Right lobe of liver (tissue), 6 donors: ENCODE measurements at regions not wholly inside any gene's neighbourhood (a gene's known extent, or its start where the extent isn't known, plus 50 kb on each side); places are given as distances from the start of the nearest gene placed in this dataset.

Experiments
- ATAC-seq, 4 donors: fragments of 200-7000 bp; cut with Tn5 transposase; one replicate each; pipeline ENCODE4 v1.9.1; 2020; ENCODE audit warnings: mild to moderate bottlenecking in 4 of 4, moderate library complexity in 4 of 4
- DNase-seq, 3 donors: peaks; one replicate each; pipeline ENCODE4 v3.0.0-alpha.2; 2020
- H3K27ac ChIP-seq, 3 donors: fragments of 200-600 bp; one replicate each; pipeline ENCODE4 v1.8.0; 2022
- H3K27me3 ChIP-seq, 2 donors: fragments of 200-600 bp; one replicate each; pipeline ENCODE4 v1.8.0; 2022
- H3K36me3 ChIP-seq, 4 donors: fragments of 200-600 bp; sonication (generic) in 1 of 4; one replicate each; pipeline versions ENCODE4 v1.5.1 to v1.8.0; 2017 to 2022; ENCODE audit warnings: control low read depth in 1 of 4
- H3K4me1 ChIP-seq, 4 donors: fragments of 200-600 bp; sonication (generic) in 1 of 4; one replicate each; pipeline versions ENCODE4 v1.5.1 to v1.8.0; 2017 to 2022; ENCODE audit warnings: control low read depth in 1 of 4
- H3K4me3 ChIP-seq, 3 donors: fragments of 200-600 bp; one replicate each; pipeline ENCODE4 v1.8.0; 2022
- H3K9me3 ChIP-seq, 4 donors: fragments of 200-600 bp; sonication (generic) in 1 of 4; one replicate each; pipeline versions ENCODE4 v1.5.1 to v1.8.0; 2017 to 2022; ENCODE audit warnings: control low read depth in 1 of 4
- POLR2A ChIP-seq: fragments of 450-650 bp; IDR thresholded peaks from one replicate; pipeline ENCODE4 v1.6.1; 2017; ENCODE audit warnings: antibody characterized with exemption, mild to moderate bottlenecking
- WGBS: methylation state at CpG from one replicate; pipeline ENCODE4 v1.1.6; 2018; ENCODE audit warnings: low coverage, low lambda C conversion rate; ENCODE audit not compliant: insufficient coverage; ENCODE audit errors: missing lambda C conversion rate; 5-methylcytosine and 5-hydroxymethylcytosine counted together
- intact Hi-C, 2 donors: fragments of 100-400 bp; cut with DNase I; formaldehyde crosslinking; loops; one replicate each; pipeline versions ENCODE4 v1.11.2 to v1.14.1; 2022
- TF ChIP-seq, protein P1 (sequence below), 4 donors: fragments of 200-600 bp in 3 of 4; fragments of 450-650 bp in 1 of 4; IDR thresholded peaks; one replicate each; pipeline versions ENCODE4 v1.5.1 to v1.8.0; 2016 to 2022; ENCODE audit warnings: antibody characterized with exemption in 4 of 4, mild to moderate bottlenecking in 2 of 4
- donor health status: DM: no; HTN: yes; CAD: no.
- donor health status: DM: no; HTN: no; CAD: no.
- donor health status: DM: no; HTN: no; CAD: no.
- donor health status: DM: no; HTN: yes; CAD: no.
- donor health status: DM: no; HTN: yes; CAD: no.

DNA sequence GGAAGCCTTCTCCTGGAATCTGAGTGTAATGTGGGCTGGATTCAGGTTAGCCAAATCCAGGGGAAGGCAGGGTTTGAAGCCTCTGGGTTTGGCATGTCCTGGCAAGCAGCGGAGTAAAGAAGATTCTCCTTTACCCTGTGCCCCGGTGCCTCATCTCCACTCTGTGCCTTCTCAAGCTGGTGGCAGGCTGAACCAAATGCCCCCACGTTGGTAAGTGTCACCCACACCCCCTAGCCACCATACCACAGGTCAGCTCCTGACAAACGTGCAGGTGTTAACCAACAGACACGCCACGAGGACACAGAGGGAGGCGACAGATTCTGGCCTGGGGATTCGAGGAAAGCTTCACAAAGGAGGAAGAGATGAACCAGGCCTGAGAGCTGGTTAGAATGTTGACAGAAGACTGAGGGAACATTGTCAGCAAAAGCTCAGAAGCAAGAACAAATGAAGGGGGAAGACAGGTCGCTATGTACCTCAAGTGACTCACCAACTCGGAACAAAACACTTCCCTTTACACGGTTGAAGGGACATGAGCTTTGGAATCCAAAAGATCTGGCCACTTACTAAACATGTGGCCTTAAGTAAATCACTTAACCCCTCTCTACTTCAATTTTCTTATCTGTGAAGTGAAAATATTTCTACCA is 85.2 kb upstream of the LCLAT1 start:
- DNase-seq = no peak
- ATAC-seq = no peak
- intact Hi-C loops = no loop called here
- Histone ChIP-seq H3K4me3 (no peak overlapping the region), H3K27ac (no peak overlapping the region), H3K4me1 (no peaks in the 10 kb centered on the region), H3K9me3 (no peaks in the 10 kb centered on the region), H3K36me3 (no peaks in the 10 kb centered on the region), H3K27me3 (no peaks in the 10 kb centered on the region)
- TF ChIP-seq, protein P1, sequence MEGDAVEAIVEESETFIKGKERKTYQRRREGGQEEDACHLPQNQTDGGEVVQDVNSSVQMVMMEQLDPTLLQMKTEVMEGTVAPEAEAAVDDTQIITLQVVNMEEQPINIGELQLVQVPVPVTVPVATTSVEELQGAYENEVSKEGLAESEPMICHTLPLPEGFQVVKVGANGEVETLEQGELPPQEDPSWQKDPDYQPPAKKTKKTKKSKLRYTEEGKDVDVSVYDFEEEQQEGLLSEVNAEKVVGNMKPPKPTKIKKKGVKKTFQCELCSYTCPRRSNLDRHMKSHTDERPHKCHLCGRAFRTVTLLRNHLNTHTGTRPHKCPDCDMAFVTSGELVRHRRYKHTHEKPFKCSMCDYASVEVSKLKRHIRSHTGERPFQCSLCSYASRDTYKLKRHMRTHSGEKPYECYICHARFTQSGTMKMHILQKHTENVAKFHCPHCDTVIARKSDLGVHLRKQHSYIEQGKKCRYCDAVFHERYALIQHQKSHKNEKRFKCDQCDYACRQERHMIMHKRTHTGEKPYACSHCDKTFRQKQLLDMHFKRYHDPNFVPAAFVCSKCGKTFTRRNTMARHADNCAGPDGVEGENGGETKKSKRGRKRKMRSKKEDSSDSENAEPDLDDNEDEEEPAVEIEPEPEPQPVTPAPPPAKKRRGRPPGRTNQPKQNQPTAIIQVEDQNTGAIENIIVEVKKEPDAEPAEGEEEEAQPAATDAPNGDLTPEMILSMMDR (IDR thresholded peaks at IDR 0.05) = no peak
- no peak for TF ChIP-seq POLR2A
- 54% methylated on average over 10 of the region's 11 CpGs for WGBS

DNA sequence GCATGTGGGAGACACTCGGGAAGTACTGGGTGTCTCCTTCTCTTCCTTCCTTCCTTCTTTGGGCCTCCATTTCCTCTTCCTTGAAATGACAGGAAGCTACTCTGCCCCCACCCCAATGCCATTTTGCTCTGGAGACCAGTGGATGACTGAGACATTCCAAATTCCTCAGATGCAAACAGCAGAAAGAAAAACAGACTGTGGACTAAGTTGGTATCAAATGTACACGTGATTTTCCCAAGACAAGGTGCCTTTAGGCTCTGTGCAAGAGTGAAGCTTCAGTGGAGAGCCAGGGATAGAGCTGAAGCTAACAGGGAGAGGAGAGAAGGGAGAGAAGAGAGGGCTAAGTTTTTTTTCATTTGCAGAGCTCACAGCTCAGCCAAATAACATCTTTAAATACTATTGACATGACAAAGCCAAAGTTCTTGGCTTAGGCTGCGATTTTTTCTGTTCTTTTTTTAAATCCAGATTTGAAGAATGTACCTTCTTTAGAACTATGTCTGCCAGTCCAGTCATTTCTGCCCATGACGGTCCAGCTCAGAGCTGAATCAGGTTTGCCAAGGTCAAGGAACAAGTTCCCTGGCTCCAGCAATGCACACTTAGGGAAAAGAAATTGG is 84.5 kb upstream of the LCLAT1 start:
- TF ChIP-seq POLR2A = no peak
- TF ChIP-seq, protein P1 (IDR thresholded peaks at IDR 0.05) = no peak
- ATAC-seq (no peak), DNase-seq (no peak)
- intact Hi-C loops = no loop called here
- no peaks in the 10 kb centered on the region for H3K9me3 ChIP-seq
- H3K27ac ChIP-seq = no peak overlapping the region
- H3K4me3 ChIP-seq = no peak overlapping the region
- no peaks in the 10 kb centered on the region for H3K36me3 ChIP-seq
- no peaks in the 10 kb centered on the region for H3K4me1 ChIP-seq
- no peaks in the 10 kb centered on the region for H3K27me3 ChIP-seq
- WGBS = 33% methylated on average over 4 of the region's 4 CpGs

DNA sequence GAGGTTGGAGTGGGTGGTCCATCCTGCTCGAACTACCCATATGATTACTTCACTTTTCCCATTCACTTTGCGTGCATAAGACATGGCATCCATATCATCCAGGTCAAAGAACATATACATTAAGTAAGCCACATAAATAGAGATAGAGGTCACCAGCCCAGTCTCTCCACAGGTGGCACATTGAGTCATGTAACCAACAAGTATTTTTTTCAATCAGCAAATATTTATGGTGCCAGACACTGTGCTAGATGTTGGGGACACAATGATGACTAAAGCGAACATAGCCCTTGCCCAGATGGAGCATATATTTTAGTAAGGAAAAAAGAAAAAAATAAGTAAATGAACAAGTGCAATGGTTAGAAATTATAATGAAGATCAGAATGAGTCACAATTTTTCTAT is 83.6 kb upstream of the LCLAT1 start:
- TF ChIP-seq POLR2A = no peak
- TF ChIP-seq, protein P1 (IDR thresholded peaks at IDR 0.05) = no peak
- no peaks in the 10 kb centered on the region for H3K36me3 ChIP-seq
- H3K27ac ChIP-seq = no peak overlapping the region
- DNase-seq (no peak), ATAC-seq (no peak)
- WGBS = 79% methylated on average over 3 of the region's 3 CpGs
- no peaks in the 10 kb centered on the region for H3K4me1 ChIP-seq
- H3K4me3 ChIP-seq = no peak overlapping the region
- intact Hi-C loops = no loop called here
- no peaks in the 10 kb centered on the region for H3K9me3 ChIP-seq
- no peaks in the 10 kb centered on the region for H3K27me3 ChIP-seq

DNA sequence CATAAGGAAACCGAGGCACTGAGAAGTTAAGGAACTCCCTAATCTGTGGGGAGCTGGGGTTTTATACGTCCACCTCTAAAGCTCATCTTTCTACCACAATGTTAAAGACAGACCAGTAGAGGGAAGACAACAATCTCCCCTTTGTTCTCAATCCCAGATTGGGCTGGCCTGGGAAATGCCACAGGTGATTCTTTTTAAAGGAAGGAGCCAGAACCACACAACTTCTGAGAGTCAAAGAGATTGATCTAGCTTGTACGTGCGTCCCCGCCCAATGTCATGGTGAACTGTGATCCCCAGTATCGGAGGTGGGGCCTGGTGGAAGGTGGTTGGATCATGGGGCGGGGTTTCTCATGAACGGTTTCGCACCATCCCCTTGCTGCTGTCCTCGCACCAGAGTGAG is 81.8 kb upstream of the LCLAT1 start:
- DNase-seq (no peak), ATAC-seq (no peak)
- intact Hi-C loops = no loop called here
- WGBS = 58% methylated on average over 4 of the region's 10 CpGs
- H3K27ac ChIP-seq = no peak overlapping the region
- H3K27me3 ChIP-seq = no peaks in the 10 kb centered on the region
- no peaks in the 10 kb centered on the region for H3K9me3 ChIP-seq
- no peaks in the 10 kb centered on the region for H3K36me3 ChIP-seq
- H3K4me1 ChIP-seq = no peaks in the 10 kb centered on the region
- TF ChIP-seq POLR2A = no peak
- TF ChIP-seq, protein P1 (IDR thresholded peaks at IDR 0.05) = no peak
- H3K4me3 ChIP-seq = no peak overlapping the region
